ENCODE measurements at regions not wholly inside any gene's neighbourhood (a gene's known extent, or its start where the extent isn't known, plus 50 kb on each side); places are given as distances from the start of the nearest gene placed in this dataset.

DNA sequence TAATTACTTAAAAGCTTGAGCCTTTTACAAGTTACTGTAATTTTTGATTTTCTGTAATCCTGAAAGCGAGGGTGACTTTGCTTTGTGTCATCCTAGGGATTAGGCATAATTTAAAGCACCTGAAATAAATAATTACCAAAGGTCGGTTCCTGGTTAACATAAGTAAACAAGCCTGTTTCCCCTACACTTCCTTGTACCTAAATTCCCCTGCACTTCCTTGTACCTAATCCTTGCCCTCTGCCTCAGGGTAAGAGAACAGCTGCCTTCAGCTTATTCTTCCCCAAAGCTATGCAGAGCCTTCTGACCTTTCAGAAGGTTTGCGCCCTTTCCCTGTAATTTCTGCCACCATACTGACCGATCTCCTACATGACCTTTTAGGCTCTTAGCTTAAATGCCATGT is 166.1 kb upstream of the PDE5A start:
- TF ChIP-seq, protein P1, sequence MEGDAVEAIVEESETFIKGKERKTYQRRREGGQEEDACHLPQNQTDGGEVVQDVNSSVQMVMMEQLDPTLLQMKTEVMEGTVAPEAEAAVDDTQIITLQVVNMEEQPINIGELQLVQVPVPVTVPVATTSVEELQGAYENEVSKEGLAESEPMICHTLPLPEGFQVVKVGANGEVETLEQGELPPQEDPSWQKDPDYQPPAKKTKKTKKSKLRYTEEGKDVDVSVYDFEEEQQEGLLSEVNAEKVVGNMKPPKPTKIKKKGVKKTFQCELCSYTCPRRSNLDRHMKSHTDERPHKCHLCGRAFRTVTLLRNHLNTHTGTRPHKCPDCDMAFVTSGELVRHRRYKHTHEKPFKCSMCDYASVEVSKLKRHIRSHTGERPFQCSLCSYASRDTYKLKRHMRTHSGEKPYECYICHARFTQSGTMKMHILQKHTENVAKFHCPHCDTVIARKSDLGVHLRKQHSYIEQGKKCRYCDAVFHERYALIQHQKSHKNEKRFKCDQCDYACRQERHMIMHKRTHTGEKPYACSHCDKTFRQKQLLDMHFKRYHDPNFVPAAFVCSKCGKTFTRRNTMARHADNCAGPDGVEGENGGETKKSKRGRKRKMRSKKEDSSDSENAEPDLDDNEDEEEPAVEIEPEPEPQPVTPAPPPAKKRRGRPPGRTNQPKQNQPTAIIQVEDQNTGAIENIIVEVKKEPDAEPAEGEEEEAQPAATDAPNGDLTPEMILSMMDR (IDR thresholded peaks at IDR 0.05) = no peak

DNA sequence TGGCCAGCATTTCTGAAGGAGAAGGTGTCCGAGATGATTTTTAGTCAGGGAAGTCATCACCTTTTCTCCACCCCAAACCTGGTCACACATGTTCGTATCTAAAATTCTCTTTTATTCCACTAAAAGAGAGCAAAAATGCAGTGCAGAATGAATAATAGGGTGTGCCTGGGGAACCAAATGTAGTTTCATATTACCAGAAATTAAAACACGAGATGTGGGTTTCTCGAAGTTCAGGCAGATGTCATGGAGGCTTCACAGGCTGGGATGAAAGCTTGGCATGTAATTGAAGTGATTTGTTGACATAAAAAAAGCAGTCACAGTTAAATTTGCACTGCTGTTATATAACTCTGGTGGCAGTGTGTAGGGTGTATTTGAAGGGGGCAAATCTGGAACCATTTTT is 165.5 kb upstream of the PDE5A start:
- Histone ChIP-seq H3K4me3 (ENCODE audit: low read length) (no peak overlapping the region), H3K27ac (ENCODE audit: low read depth in 1 of 2, low read length in 2 of 2) (no peak overlapping the region), H3K4me1 (ENCODE audit: insufficient read depth, low read length) (no peaks in the 10 kb centered on the region), H3K9me3 (ENCODE audit: control insufficient read depth in 1 of 2, insufficient read depth in 1 of 2, low read length in 2 of 2) (no peaks in the 10 kb centered on the region), H3K27me3 (ENCODE audit: control insufficient read depth in 1 of 2, insufficient read depth in 2 of 2, low read length in 2 of 2) (no peaks in the 10 kb centered on the region), H3K36me3 (ENCODE audit: insufficient read depth, low read length) (no peaks in the 10 kb centered on the region)
- ATAC-seq (ENCODE audit: poor library complexity) (no peak), DNase-seq (no peak)
- TF ChIP-seq, protein P1 (IDR thresholded peaks at IDR 0.05) = no peak
- no peak overlapping the region for H3K4me3 Mint-ChIP-seq
- ChIA-PET CTCF (no interaction called here), POLR2A (no interaction called here)
- no peaks in the 10 kb centered on the region for H3K4me1 Mint-ChIP-seq (ENCODE audit: low read depth)
- intact Hi-C loops (cut with DNase I, micrococcal nuclease) = no loop called here
- no peak overlapping the region for H3K27ac Mint-ChIP-seq
- H3K9me3 Mint-ChIP-seq = no peaks in the 10 kb centered on the region
- peaks cover 4% of the 10 kb centered on the region for H3K27me3 Mint-ChIP-seq
- no peaks in the 10 kb centered on the region for H3K36me3 Mint-ChIP-seq (ENCODE audit: low read depth)

More for the DNA sequence above, 166.1 kb upstream of the PDE5A start:
- intact Hi-C loops (cut with DNase I, micrococcal nuclease) = no loop called here
- Histone ChIP-seq H3K4me1 (ENCODE audit: insufficient read depth, low read length) (no peaks in the 10 kb centered on the region), H3K27ac (ENCODE audit: low read depth in 1 of 2, low read length in 2 of 2) (no peak overlapping the region), H3K4me3 (ENCODE audit: low read length) (no peak overlapping the region), H3K36me3 (ENCODE audit: insufficient read depth, low read length) (no peaks in the 10 kb centered on the region), H3K9me3 (ENCODE audit: control insufficient read depth in 1 of 2, insufficient read depth in 1 of 2, low read length in 2 of 2) (no peaks in the 10 kb centered on the region), H3K27me3 (ENCODE audit: control insufficient read depth in 1 of 2, insufficient read depth in 2 of 2, low read length in 2 of 2) (no peaks in the 10 kb centered on the region)
- Mint-ChIP-seq H3K9me3 (no peaks in the 10 kb centered on the region), H3K36me3 (ENCODE audit: low read depth) (no peaks in the 10 kb centered on the region), H3K4me3 (no peak overlapping the region), H3K4me1 (ENCODE audit: low read depth) (no peaks in the 10 kb centered on the region), H3K27ac (no peak overlapping the region), H3K27me3 (peaks cover 4% of the 10 kb centered on the region)
- DNase-seq (no peak), ATAC-seq (ENCODE audit: poor library complexity) (no peak)
- ChIA-PET CTCF (no interaction called here), POLR2A (no interaction called here)

DNA sequence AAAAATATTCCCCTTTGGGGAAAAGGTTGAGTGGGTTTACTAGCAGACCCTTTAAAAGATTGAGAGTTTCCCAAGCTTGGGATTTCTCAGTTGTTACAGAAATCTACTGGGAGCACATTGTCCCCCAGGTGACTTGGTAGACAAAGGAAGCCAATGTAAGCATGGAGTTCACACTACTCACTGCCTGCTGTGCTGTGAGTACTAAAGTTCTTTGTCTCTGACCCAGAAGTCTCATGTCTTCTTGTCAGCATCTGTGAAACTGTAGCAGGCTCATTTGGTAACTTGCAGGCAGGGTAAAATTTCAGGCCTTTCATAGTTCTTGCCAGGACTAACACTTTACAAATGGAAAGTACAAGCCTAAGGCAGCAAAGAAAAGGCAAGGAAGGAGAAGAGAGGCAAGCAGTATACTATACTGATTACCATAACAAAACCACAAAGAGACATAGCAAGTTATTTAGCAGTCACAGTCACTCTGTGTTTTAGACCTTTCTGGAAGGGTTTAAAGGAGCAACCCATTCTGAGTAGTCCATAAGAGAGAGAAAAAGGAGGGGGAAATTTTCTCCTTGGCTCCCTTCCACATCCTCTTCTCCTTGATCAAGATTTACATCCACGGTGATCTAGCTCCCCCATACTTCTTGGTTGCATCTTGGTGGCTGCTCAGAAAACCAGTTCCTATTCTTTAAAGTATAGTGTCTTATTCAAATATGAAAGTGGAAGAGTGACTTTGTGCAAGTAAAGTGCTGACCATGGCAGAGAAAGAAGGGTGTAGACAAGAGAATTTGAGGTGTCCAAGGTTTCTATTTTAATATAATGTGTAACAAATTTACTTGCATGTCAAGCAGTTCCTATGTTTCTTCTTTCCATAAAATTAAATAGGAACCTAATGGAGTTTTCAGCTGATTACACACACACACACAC is 160.0 kb upstream of the PDE5A start:
- Mint-ChIP-seq H3K4me3 (no peak overlapping the region), H3K4me1 (ENCODE audit: low read depth) (no peaks in the 10 kb centered on the region), H3K27ac (no peak overlapping the region), H3K36me3 (ENCODE audit: low read depth) (no peaks in the 10 kb centered on the region), H3K27me3 (peaks cover 14% of the 10 kb centered on the region), H3K9me3 (no peaks in the 10 kb centered on the region)
- H3K36me3 ChIP-seq (ENCODE audit: insufficient read depth, low read length) = no peaks in the 10 kb centered on the region
- H3K4me3 ChIP-seq (ENCODE audit: low read length) = no peak overlapping the region
- H3K4me1 ChIP-seq (ENCODE audit: insufficient read depth, low read length) = no peaks in the 10 kb centered on the region
- peaks cover 0 to 1% of the 10 kb centered on the region in 2 experiments for H3K9me3 ChIP-seq (ENCODE audit: control insufficient read depth in 1 of 2, insufficient read depth in 1 of 2, low read length in 2 of 2)
- no peak overlapping the region for H3K27ac ChIP-seq (ENCODE audit: low read depth in 1 of 2, low read length in 2 of 2)
- intact Hi-C loops (cut with DNase I, micrococcal nuclease) = no loop called here
- TF ChIP-seq, protein P1 (IDR thresholded peaks at IDR 0.05) = no peak
- POLR2A ChIA-PET = no interaction called here
- CTCF ChIA-PET = interaction anchor here (0.5 to 0.9 kb wide), 2 partner anchors 27 to 134 kb away, joined by 3 read pairs; no protein-coding TSS in a partner anchor
- no peak for ATAC-seq (ENCODE audit: poor library complexity)
- H3K27me3 ChIP-seq (ENCODE audit: control insufficient read depth in 1 of 2, insufficient read depth in 2 of 2, low read length in 2 of 2) = no peaks in the 10 kb centered on the region
- DNase-seq = no peak
